LNCaP clone FGC (cell line): ENCODE measurements at regions not wholly inside any gene's neighbourhood (a gene's known extent, or its start where the extent isn't known, plus 50 kb on each side); places are given as distances from the start of the nearest gene placed in this dataset.

ENCODE experiments used
- DNase-seq: peaks from one replicate; pipeline ENCODE4 v3.0.0-alpha.2; 2011; ENCODE audit warnings: low read depth
- H3K4me3 ChIP-seq: 2 replicates; pipeline ENCODE4 v1.5.1; 2011; ENCODE audit warnings: mild to moderate bottlenecking, low read depth, low read length, control low read depth
- CTCF ChIP-seq: IDR thresholded peaks from 2 replicates; pipeline ENCODE4 v1.5.1; 2012; ENCODE audit warnings: mild to moderate bottlenecking; ENCODE audit not compliant: control insufficient read depth, insufficient read depth; ENCODE audit errors: extremely low read depth

GRCh38 chr9:103919605-103920209, 174.4 kb upstream of the SMC2 start:
- no peak overlapping the region for H3K4me3 ChIP-seq
- no peak for DNase-seq
- no peak for TF ChIP-seq CTCF

- H3K4me3 ChIP-seq = no peak overlapping the region
- TF ChIP-seq CTCF = peak; percentile 23; the same call in 1 of the 2 replicates
- DNase-seq = no peak
Measured at GRCh38 chr9:103928442-103928841, 165.7 kb upstream of the SMC2 start.

- no peak for TF ChIP-seq CTCF
Measured at GRCh38 chr9:103941104-103941503, 153.0 kb upstream of the SMC2 start.

GRCh38 chr9:103942200-103942599, 151.9 kb upstream of the SMC2 start:
- no peak for TF ChIP-seq CTCF
- H3K4me3 ChIP-seq = no peak overlapping the region
- no peak for DNase-seq

More at GRCh38 chr9:103941104-103941503, 153.0 kb upstream of the SMC2 start:
- H3K4me3 ChIP-seq = no peak overlapping the region
- no peak for DNase-seq

GRCh38 chr9:103942651-103943050, 151.5 kb upstream of the SMC2 start:
- no peak for TF ChIP-seq CTCF
- DNase-seq = peak; percentile 75

GRCh38 chr9:103949096-103949495, 145.0 kb upstream of the SMC2 start:
- DNase-seq = no peak
- no peak for TF ChIP-seq CTCF
- H3K4me3 ChIP-seq = no peak overlapping the region

More at GRCh38 chr9:103942651-103943050, 151.5 kb upstream of the SMC2 start:
- no peak overlapping the region for H3K4me3 ChIP-seq

GRCh38 chr9:103977163-103977562, 116.9 kb upstream of the SMC2 start:
- TF ChIP-seq CTCF = no peak
- no peak overlapping the region for H3K4me3 ChIP-seq
- DNase-seq = no peak
